ACHN (cell line): ENCODE measurements at regions not wholly inside any gene's neighbourhood (a gene's known extent, or its start where the extent isn't known, plus 50 kb on each side); places are given as distances from the start of the nearest gene placed in this dataset.
A peak's percentile ranks its signal among the peaks of the same experiment; 100 is the strongest.

Experiments
- DNase-seq: peaks from one replicate; pipeline ENCODE4 v3.0.0-alpha.2; 2015
- in situ Hi-C: cut with HindIII; loops from 2 replicates; pipeline ENCODE4 v1.10.0; 2017; ENCODE audit warnings: low sequenced_read_pairs, low pct_ligation_motif_present, low pct_unique_long_range_greater_than_20kb

DNA sequence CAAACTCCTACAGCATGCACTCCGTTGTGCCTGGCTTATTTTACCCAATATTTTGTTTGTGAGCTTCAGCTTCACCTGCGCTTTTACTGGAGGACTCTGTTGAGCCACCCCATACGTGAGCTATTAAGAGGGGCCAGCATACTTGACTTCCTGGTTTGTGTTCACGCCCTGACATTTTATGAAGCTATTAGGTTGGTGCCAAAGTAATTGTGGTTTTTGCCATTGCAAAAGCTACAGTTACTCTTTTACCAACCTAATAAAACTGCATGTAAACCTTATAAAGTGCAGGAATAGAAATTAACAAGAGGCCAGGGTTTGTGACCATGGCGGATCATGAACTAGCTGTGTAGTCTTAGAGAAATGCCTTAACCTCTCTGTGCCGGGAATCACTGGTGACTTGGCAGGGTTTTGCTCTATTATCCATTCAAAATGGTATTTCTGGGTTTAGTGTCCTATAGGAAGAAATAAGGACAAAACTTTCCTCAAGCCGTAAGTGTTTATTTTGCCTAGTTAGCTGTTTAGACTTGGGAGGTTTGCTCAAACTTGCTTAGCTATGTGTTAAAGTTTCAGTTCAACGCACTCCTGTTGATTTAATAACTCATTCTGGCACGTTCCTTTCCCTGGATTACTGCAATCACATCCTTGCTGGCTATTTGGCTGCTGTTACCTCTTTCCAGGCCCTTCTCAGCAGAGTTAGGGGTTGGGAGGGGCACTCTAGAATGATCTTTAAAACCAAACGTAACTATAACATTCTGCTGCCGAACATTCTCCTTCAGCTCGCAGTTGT lies 1027.6 kb downstream of the BCL11B start:
- in situ Hi-C loops, result no loop called here
- DNase-seq, result no peak

DNA sequence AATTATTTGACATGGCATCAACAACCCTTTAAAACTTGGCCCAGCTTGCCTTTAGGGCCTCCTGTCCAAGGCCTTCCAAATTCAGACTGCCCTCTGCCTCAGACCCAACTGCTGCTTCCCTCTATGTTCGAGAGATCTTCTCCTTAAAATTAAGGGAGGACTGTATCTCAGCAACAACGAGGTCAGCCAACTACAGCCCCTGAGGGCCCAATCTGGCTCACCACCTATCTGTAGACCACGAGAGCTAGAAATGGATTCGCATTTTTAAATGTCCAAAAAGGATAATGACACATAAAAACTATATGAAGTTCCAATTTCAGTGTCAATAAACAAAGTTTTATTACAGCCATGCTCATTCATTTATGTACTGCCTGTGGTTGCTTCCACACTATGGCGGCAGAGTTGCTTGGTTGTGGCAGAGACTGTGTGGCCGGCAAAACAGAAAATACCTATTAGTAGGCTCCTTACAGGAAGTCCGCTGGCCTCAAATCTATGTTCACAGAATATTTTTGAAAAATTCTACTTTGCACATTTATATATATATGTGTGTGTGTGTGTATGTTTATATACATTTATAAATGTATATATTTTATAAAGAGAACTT lies 1026.9 kb downstream of the BCL11B start:
- DNase-seq, result no peak
- in situ Hi-C loops, result no loop called here

DNA sequence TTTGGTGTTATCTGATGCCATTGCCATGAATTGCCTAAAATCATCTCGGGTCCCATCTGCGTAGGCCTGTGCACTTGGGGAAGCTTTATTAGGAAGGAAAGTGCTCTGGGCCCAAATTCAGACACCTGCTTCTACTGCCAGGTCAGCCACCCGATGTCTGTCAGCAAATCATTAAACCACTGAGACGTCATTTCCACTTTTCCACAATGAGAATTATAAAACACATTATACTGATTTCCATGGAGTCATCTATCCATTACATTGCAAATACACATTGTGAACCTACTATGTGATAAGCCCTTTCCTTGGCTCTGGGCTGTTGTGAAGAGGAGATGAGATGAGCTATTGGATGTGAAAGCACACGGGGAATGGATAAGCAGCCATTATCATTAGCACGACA lies 1022.9 kb downstream of the BCL11B start:
- in situ Hi-C loops, result no loop called here
- no peak for DNase-seq

DNA sequence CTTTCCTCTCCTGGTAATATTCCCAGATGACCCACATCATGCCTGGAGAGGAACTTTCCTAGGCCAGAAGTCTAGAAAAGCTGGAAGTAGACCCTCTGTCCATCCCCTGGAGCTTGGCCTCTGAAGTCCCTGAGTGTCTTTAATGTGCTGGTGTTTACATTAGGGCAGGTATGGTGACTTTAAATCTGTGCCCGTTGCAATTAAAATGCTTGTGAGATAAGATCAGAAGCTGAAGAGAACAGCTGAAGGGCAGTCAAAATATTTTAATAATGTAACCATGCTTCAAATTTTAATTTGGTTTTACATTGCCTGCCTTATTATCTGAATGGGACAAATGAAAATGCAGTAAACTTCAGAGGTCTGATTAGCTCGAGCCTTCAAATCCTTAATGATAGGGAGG lies 1022.5 kb downstream of the BCL11B start:
- DNase-seq, result no peak
- in situ Hi-C loops, result no loop called here

DNA sequence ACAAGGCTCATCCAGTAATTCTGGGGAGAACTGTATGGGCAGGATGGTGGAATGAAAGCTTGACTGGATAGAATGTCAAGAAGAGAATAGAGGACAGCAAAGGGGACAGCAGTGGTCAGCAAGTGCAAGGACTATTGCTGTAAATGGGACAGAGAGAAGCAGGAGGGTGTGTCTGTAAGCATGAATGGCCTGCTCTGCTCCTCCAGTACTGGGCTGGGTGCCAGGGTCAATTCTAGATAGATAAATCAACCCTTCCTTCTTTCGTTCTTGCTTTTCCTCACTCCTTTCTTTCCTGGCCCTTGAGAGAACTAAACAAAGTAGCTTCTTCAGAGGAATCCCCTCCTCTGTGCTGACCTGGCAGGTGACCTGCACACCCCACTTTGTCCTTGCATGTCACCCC lies 1019.2 kb downstream of the BCL11B start:
- in situ Hi-C loops, result no loop called here

DNA sequence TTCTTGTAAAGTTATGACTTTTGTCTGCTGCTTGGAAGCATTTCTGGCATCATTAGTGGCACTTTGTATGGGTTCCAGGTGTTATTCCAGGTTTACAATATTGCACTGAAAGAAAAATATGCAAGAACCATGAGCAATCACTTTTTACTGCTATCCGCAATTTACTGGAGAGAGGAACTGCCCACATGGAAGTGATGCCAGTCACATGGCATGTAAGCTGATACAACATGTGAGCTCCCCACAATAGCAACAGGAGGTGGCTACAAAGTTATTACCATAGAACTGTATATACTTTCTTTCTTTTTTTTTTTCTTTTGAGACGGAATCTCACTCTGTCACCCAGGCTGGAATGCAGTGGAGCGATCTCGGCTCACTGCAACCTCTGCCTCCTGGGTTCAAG lies 1012.1 kb downstream of the BCL11B start:
- no peak for DNase-seq
- in situ Hi-C loops, result no loop called here

More for the DNA sequence above, 1019.2 kb downstream of the BCL11B start:
- no peak for DNase-seq

DNA sequence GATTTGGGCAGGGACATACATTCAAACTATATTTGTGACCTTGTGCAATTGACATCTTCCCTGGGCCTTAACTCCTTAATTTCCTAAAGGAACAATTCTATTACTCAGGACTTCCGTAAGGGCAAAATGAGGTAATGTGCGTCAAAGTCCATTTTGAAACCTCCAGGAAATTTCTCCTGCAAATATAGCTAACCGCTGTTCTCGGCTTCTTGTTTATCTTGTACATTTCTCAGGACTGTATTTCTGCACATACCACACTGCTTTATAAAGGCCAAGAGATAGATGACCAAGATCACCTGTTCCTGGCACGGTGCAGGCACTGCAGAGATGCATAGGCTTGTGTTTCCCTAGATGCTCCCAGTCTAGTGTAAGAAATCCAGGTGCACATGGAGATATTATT lies 1009.4 kb downstream of the BCL11B start:
- in situ Hi-C loops, result no loop called here
- no peak for DNase-seq

DNA sequence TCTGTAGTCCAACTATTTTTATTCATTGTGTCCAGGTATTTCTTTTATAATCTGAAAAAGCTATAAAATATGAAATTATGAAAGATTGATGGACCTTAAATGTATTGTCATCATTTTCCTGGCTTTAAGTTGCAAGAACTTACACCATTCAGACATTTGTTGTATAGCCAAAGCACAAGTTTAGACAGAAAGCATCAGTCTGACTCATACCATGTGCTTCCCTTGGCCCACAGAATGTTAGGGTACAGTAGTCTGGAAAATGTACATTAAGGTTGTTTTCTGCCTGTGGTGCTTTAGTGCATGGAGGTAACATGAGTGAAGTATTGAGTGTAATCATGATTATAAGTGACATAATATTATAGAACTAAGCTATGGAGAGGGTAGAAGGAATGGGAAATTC lies 1002.5 kb downstream of the BCL11B start:
- in situ Hi-C loops, result no loop called here
- no peak for DNase-seq

DNA sequence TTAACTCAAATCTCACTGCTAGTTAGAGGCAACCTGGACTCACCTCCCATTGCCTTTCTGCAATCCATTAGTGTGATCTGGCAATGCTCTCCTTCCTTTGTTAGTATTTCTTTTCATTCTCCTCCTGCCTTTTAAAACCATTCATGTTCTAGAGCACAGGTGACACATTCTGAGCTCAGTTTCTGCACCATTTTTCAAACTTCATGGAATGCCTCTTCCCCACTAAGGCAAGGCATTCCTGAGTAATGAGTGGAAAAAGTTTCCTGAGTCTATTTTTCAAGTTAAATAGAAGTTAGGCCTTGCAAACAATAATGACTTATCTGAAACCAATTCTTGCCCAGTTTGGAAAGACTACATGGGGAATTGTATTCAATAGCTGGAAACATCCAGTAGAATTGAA lies 1001.8 kb downstream of the BCL11B start:
- no peak for DNase-seq
- in situ Hi-C loops, result no loop called here

DNA sequence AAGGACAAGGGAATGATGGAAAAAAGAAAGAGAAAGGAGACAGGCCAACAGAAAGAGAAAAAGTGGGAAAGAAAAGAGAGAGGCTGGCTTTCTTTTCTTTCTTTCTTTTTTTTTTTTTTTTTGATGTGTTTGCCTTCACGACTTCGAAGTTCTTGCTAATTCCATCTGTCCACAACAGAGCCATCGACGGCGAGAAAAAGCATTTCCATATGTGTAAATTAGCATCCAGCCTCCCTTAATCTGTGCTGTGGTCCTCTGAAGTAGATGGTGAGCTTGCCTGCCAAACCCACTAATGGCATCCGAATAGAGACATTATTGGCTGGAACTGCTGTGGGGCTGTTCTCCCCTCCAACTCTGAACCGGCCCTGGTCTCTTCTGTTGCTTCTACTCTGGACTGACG lies 997.4 kb downstream of the BCL11B start:
- DNase-seq, result no peak
- in situ Hi-C loops, result no loop called here

DNA sequence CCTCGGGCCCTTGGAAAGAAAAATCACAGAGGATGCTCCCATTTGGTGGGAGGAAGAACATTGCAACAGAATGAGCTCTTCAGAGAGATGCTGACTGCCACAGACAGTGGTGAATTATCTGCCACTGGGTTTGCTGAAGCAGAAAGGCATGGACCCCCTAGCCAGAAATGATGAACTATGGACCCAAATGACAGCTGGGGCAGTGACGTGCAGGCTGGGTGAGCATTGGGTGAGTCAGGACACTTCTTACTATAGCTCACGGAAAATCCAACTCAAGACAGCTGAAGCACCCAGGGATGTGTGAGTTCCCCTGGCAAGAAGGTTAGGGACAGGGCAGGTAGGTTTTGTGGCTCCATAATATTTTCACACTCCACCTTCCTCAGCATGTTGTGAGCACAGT lies 993.2 kb downstream of the BCL11B start:
- peak; percentile 69 for DNase-seq
- in situ Hi-C loops, result no loop called here

DNA sequence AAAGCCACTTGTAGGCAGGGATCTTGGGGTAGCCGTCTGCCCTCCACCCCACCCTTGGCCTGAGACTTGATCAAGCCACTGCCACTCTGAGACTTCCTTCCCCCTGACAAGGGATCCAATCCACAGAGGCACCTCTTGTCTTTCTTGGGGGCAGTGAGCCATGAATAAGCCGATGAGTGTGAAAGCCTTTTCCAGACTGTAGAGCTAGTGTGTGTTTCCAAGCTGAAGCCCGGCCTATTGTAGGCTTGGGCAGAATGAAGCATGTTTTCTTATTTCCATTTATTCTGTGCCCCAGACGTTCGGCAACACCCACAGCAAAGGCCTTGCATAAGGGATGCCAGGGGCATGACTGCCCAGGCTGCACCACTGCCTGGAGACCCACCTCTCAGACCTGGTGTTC lies 991.6 kb downstream of the BCL11B start:
- no peak for DNase-seq
- in situ Hi-C loops, result no loop called here

DNA sequence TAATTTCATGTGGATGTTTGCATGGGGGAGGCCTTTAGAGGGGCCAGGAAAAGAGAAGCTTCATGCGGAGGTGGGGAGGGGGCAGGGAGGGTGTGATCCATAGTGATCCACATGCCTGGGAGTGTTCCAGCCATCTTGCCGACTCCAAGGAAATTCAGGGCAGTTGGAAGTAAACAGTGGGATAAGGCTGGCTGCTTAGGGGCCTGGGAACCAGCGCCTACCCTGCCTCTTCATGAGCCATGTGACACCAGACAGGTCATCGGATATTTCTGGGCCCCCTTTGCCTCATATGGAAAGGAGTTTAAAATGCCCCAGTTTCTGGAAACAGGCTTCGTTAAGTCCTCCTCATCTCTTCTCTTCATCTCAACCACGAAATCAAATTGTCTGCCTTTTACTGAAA lies 983.2 kb downstream of the BCL11B start:
- no peak for DNase-seq
- in situ Hi-C loops, result no loop called here

DNA sequence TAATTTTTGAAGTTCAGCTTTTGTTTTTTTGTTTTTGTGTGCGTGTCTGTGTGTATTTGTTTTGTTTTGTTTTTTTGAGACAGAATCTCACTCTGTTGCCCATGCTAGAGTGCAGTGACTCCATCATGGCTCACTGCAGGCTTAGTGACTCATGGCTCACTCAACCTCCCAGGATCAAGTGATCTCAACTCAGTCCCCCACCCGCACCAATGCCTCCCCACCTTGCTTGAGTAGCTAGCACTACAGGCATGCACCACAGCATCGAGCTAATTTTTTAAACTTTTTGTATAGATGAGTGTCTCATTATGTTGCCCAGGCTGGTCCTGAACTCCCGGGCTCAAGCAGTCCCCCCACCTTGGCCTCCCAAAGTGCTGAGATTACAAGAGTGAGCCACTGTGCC lies 981.4 kb downstream of the BCL11B start:
- DNase-seq, result peak; percentile 2
- in situ Hi-C loops, result no loop called here

DNA sequence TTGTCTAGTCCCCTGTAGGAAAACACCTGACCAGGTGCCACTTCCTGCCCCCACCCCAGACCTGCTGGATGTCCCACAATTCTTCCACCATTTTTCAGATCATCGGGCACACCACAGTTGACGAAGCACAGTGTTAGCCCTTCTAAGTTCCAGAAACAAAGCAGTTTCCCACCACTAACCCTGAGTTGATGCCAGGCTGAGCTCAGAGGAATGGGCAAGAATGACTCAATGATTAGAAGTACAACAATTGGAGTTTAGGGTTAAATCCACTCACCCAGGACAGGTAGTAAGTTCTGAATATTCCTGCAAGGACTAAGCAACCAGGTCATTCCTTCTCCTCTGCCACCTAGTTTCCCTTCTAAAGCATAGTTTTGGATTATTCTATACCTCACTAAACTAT lies 979.8 kb downstream of the BCL11B start:
- no peak for DNase-seq
- in situ Hi-C loops, result no loop called here

DNA sequence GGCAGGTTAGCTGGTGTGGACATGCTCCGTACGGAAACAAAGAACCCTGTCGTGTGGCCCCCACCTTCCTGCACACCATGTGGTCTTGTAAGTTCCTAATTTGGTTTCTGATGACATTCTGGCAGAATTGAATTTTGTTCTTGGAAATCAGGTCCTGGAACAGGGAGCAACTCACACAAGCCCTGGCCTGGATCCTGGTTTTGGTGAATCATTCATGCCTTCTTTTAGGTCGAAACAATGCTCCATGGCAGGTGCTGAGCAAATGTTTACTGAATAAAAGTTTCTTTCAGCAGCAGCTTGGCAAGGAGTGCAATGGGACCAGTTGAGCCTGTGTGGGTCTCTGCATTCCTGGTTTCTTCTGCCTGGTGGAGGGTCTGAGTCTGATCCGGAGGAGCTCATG lies 978.4 kb downstream of the BCL11B start:
- in situ Hi-C loops, result no loop called here
- no peak for DNase-seq

DNA sequence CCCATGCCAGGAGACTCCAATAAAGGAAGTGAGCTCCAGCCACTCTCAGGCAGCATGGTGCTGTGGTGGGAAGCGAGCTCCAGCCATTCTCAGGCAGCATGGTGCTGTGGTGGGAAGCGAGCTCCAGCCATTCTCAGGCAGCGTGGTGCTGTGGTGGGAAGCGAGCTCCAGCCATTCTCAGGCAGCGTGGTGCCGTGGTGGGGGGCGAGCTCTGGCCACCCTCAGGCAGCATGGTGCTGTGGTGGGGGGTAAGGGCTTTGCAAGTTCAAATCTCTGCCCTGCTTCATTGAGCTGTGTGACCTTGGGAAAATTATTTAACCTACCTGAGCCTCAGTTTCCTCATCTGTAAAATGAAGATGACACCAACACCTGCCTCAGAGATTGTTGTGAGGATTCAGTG lies 975.1 kb downstream of the BCL11B start:
- in situ Hi-C loops, result no loop called here
- no peak for DNase-seq

DNA sequence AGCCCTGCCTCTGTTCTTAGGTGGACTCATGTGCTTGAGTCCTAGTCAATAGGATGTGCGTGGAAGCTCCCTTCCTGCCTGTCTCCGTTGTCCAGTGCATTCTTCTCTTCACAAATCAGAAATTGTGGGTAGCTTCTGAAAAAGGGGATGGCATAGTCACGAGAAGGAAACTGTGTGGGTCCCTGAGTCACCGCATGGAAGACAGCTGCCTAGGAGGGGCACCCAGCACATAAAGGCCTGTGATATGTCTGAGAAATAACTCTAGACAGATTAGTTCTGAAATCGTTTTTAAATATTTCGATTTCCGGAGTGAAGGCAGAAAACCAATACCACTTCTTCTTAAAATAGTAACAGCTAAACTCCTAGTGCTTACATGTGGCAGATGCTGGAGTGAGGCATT lies 974.4 kb downstream of the BCL11B start:
- DNase-seq, result no peak
- in situ Hi-C loops, result no loop called here

DNA sequence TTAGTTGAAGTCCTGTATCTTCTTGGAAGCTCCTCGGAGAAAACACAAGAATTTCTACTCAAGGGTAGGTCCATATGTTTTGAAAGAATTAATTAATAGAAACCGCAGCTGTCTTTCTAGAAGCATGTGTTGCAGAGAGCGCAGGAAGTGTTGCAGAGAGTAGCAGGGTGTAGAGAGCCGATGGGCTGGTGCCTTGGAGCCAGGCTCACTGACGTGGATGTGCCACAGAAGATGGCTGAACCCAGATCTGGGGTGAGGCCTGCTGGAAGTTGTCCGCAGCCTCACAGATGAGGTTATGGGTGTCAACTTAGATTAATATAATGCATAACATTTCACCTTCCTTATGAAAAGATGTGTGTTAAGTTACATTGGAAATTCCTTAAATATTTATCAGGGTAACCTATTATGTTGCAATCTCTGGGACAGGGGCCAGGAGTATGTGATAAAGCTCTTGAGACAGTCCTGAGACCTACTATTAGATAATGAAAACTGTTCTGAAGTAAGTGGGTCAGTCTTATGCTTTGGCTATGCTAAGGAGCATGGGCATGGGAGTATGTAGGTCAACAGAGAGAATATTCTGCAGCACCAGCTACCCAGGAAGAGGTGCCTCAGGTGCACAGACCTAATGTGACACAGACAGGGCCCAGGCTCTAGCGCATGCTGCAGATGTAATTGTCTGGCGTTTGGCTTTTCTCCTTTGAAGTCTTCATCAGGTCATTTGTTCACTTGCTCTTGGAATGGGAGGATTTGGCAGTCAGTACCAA lies 973.3 kb downstream of the BCL11B start:
- no peak for DNase-seq
- in situ Hi-C loops, result no loop called here

DNA sequence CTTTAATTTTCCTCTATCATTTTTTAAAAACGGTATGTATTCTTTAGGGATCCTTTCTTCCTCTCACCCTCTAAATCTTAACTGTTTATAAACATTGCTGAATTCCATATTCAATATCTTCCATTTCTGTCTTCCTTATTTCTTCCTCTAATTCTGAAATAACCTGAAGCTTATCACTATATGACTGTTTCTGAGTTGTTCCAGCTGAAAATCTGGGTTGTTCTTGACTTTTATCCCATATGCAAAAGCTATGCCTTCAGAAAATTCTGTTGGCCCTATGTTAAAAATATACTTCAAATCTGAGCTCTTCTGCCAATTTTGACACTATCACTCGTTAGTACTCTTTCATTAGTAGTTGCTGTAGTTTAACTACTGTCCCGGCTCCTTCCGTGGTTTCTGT lies 970.3 kb downstream of the BCL11B start:
- no peak for DNase-seq
- in situ Hi-C loops, result no loop called here
